Fibroblast of villous mesenchyme (primary cell): ENCODE measurements at regions not wholly inside any gene's neighbourhood (a gene's known extent, or its start where the extent isn't known, plus 50 kb on each side); places are given as distances from the start of the nearest gene placed in this dataset.

ENCODE experiments used
- DNase-seq: peaks from one replicate; pipeline ENCODE4 v3.0.0-alpha.2; 2010; ENCODE audit warnings: low read depth
- H3K4me3 ChIP-seq: 2 replicates; pipeline ENCODE4 v1.5.1; 2011; ENCODE audit warnings: low read depth, mild to moderate bottlenecking, low read length
- CTCF ChIP-seq: IDR thresholded peaks from 2 replicates; pipeline ENCODE4 v1.5.1; 2012; ENCODE audit warnings: low read depth, mild to moderate bottlenecking, low read length; ENCODE audit not compliant: insufficient read depth

GRCh38 chr5:168224085-168224484 lies 67.4 kb upstream of the WWC1 start:
- no peak for DNase-seq
- TF ChIP-seq CTCF, result no peak
- H3K4me3 ChIP-seq, result no peak overlapping the region

- DNase-seq, result no peak
- no peak overlapping the region for H3K4me3 ChIP-seq
- no peak for TF ChIP-seq CTCF
Observed at GRCh38 chr5:168226012-168226411, 65.4 kb upstream of the WWC1 start.

- no peak for TF ChIP-seq CTCF
- H3K4me3 ChIP-seq, result no peak overlapping the region
- no peak for DNase-seq
Observed at GRCh38 chr5:168227001-168227400, 64.4 kb upstream of the WWC1 start.

GRCh38 chr5:168227973-168228615 lies 63.4 kb upstream of the WWC1 start:
- DNase-seq, result no peak
- TF ChIP-seq CTCF, result no peak

GRCh38 chr5:168228668-168229067 lies 62.8 kb upstream of the WWC1 start:
- TF ChIP-seq CTCF, result no peak
- H3K4me3 ChIP-seq, result no peak overlapping the region
- DNase-seq, result no peak

More at GRCh38 chr5:168227973-168228615, 63.4 kb upstream of the WWC1 start:
- H3K4me3 ChIP-seq, result no peak overlapping the region

- no peak for DNase-seq
- TF ChIP-seq CTCF, result no peak
- H3K4me3 ChIP-seq, result no peak overlapping the region
Observed at GRCh38 chr5:168234133-168234532, 57.3 kb upstream of the WWC1 start.

- no peak for DNase-seq
- H3K4me3 ChIP-seq, result no peak overlapping the region
- no peak for TF ChIP-seq CTCF
Observed at GRCh38 chr5:168238463-168238862, 53.0 kb upstream of the WWC1 start.
